Upper lobe of left lung (tissue), 4 donors: ENCODE measurements at regions not wholly inside any gene's neighbourhood (a gene's known extent, or its start where the extent isn't known, plus 50 kb on each side); places are given as distances from the start of the nearest gene placed in this dataset.

Source experiments
- CTCF ChIP-seq, 6 experiments: fragments of 450-650 bp in 4 of 6; fragments of 200-600 bp in 2 of 6; sonication (generic) in 2 of 6; IDR thresholded peaks; one replicate each; pipeline ENCODE4 v1.5.1; 2016 to 2019; ENCODE audit warnings: antibody characterized with exemption in 6 of 6
- EP300 ChIP-seq, 4 donors: sonication (generic); formaldehyde crosslinking; IDR thresholded peaks; one replicate each; pipeline ENCODE4 v1.5.1; 2017; ENCODE audit warnings: antibody characterized with exemption in 4 of 4, control low read depth in 2 of 4
- POLR2A ChIP-seq, 4 donors: fragments of 450-650 bp; IDR thresholded peaks; one replicate each; pipeline ENCODE4 v1.5.1; 2016 to 2017; ENCODE audit warnings: antibody characterized with exemption in 4 of 4, mild to moderate bottlenecking in 2 of 4

GRCh38 chr10:28403090-28403489 lies 100.2 kb upstream of the MPP7 start:
- no peak for TF ChIP-seq POLR2A (IDR thresholded peaks at IDR 0.05)
- no peak for TF ChIP-seq CTCF (IDR thresholded peaks at IDR 0.05)
- no peak for TF ChIP-seq EP300 (IDR thresholded peaks at IDR 0.05)
